ENCODE measurements at regions not wholly inside any gene's neighbourhood (a gene's known extent, or its start where the extent isn't known, plus 50 kb on each side); places are given as distances from the start of the nearest gene placed in this dataset.

DNA sequence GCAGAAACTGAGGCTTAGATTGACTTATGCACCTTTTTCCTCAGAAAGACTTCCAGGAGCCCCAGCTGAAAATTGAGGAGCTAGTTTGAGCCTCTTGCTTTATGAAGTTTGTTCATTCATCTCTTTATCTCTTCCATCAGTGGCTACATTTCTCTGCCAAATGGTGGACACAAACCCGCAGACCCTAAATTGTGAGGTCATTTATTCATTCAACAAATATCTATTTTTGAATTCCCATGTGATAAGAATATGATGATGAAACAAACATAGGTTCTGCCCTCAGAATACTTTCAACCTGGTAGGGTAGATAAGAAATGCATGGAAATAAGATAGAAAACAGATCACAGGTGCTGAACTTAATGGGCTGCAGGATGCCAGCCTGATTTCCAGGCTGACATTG lies 309.4 kb downstream of the TNS1 start:
- H3K4me3 ChIP-seq (ENCODE audit: low read depth, low read length), result no peak overlapping the region
- TF ChIP-seq, protein P1, sequence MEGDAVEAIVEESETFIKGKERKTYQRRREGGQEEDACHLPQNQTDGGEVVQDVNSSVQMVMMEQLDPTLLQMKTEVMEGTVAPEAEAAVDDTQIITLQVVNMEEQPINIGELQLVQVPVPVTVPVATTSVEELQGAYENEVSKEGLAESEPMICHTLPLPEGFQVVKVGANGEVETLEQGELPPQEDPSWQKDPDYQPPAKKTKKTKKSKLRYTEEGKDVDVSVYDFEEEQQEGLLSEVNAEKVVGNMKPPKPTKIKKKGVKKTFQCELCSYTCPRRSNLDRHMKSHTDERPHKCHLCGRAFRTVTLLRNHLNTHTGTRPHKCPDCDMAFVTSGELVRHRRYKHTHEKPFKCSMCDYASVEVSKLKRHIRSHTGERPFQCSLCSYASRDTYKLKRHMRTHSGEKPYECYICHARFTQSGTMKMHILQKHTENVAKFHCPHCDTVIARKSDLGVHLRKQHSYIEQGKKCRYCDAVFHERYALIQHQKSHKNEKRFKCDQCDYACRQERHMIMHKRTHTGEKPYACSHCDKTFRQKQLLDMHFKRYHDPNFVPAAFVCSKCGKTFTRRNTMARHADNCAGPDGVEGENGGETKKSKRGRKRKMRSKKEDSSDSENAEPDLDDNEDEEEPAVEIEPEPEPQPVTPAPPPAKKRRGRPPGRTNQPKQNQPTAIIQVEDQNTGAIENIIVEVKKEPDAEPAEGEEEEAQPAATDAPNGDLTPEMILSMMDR (conservative IDR thresholded peaks at IDR 0.05; ENCODE audit: low read depth, low read length), result no peak
- no peak for DNase-seq (ENCODE audit: low read depth)

DNA sequence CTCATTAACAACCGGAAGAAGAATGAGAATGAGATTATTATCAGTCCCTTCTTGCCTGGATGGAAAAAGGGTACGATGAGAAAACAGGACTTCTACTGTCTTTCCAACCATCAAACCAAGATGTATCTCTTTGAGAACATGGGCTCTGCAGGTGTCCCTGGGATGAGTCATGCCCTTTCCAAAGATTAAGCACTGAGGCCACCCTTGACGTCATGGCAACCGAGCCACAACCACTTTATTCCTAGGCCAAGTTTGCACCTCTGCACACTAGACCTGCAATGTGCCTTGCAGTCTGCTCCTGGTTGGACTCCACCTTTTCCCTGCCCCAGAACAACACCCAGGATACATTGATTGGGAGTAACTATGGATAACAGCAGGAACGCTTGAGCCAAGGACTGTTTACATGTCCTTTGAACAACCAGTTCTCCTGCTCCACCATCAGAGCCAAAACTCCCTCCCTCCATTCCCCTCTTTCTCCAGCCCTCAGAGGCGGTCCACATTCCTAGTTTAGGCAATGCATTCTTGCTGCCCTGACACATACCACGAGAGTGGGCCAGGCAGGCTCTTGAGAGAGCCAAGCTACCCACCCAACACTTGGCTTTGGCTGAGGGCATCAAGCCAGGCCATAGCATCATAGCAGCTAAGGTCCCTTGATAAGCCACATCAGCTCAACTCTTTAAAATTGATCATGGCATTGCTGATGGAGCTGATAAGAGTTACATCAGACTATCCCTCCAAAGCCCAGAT lies 310.7 kb downstream of the TNS1 start:
- DNase-seq (ENCODE audit: low read depth), result no peak
- no peak overlapping the region for H3K4me3 ChIP-seq (ENCODE audit: low read depth, low read length)
- TF ChIP-seq, protein P1 (conservative IDR thresholded peaks at IDR 0.05; ENCODE audit: low read depth, low read length), result no peak

DNA sequence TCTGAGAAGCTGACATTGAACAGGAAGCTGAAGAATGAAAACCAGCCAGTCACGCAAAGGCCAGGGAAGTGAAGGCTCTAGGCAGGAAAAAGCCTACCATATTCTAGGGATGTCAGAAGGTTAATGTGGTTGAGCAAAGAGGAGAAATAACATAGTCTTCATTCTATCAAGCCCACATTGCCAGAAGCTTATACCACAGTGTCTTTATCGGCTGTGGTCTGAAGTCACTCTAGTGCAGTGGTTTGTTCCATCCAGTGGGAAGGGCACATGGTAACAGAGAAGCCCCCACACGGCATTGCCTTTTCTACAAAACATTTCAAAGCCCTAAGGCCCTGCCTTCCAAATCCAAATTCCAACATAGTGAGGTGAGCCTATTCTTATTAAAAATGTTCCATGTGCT lies 311.3 kb downstream of the TNS1 start:
- no peak for DNase-seq (ENCODE audit: low read depth)
- TF ChIP-seq, protein P1 (conservative IDR thresholded peaks at IDR 0.05; ENCODE audit: low read depth, low read length), result no peak

DNA sequence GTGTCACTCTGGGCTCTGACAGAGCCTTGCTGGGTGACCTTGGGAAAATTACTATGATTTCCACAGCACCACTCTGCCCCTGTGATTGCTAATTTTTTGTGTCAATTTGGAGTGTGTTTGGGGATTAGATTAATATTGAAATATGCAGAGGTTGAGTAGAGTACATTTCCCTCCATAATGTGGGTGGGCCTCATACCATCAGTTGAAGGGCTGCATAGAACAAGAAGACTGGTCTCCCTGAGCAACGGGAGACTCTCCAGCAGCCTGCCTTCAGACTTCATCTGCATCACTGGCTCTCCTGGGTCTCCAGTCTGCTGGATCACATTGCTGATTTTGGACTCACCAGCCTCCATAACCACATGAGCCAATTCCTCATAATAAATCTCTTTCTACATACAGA lies 313.7 kb downstream of the TNS1 start:
- H3K4me3 ChIP-seq (ENCODE audit: low read depth, low read length), result no peak overlapping the region
- TF ChIP-seq, protein P1 (conservative IDR thresholded peaks at IDR 0.05; ENCODE audit: low read depth, low read length), result no peak
- DNase-seq (ENCODE audit: low read depth), result no peak

More for the DNA sequence above, 311.3 kb downstream of the TNS1 start:
- H3K4me3 ChIP-seq (ENCODE audit: low read depth, low read length), result no peak overlapping the region

DNA sequence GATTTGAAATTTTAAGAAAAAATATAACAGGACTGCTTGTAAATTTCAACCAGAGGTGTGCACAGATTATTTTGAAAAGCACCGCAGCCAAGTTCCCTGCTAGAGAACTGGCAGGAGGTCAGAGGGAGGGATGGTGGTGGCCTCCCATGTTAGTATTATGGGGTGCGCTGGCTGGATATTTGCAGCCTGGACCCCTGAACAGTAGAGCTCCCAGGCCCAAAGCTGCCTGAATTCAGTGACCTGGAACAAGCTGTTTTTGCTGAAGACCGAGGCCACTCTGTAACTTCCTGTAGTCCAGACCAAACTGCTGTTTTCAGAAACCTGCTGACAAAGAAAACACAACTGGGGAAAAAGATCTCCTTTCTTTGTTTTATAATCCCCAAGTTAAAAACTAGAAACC lies 314.3 kb downstream of the TNS1 start:
- H3K4me3 ChIP-seq (ENCODE audit: low read depth, low read length), result no peak overlapping the region
- DNase-seq (ENCODE audit: low read depth), result no peak
- TF ChIP-seq, protein P1 (conservative IDR thresholded peaks at IDR 0.05; ENCODE audit: low read depth, low read length), result no peak

DNA sequence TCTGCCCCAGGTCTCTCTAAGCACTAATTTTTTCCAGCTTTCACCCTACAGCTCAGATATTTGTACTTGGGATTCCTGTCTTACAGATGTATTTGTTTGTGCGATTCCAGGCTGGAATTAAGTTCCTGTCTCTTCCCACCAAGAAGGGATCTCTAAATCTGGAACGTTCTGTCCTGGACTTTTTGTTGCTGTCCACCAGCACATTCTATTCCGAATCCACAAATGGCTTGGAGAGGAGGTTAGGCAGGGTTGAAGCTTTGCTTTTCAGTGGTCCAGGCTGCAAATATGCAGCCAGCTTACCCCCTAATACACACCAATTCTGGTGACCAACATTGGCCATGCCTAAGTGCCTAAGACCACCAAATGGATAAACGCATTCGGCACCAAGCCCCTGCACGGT lies 315.0 kb downstream of the TNS1 start:
- TF ChIP-seq, protein P1 (conservative IDR thresholded peaks at IDR 0.05; ENCODE audit: low read depth, low read length), result no peak
- no peak overlapping the region for H3K4me3 ChIP-seq (ENCODE audit: low read depth, low read length)
- DNase-seq (ENCODE audit: low read depth), result no peak

DNA sequence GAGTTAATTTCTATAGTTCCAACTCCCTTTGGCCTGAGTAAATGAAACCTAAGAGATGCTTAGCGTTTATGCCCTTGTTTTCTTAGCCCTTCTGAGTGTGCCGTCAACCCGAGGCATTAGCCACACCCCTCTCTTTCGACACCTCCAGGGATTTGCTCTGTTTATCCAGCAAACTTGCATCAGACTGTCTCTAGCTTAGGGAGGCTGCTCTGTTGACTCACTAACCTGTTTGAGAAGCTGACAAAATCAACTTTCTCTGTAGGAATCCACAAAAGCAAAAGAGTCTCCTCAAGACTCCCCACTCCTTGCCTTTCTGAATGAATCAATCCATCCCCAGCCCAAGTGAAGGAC lies 317.6 kb downstream of the TNS1 start:
- DNase-seq (ENCODE audit: low read depth), result peak; percentile 89

More for the DNA sequence above, 317.6 kb downstream of the TNS1 start:
- TF ChIP-seq, protein P1 (conservative IDR thresholded peaks at IDR 0.05; ENCODE audit: low read depth, low read length), result no peak
- no peak overlapping the region for H3K4me3 ChIP-seq (ENCODE audit: low read depth, low read length)

All from epithelial cell of proximal tubule (primary cell).